Thoracic aorta (tissue), 2 donors: ENCODE measurements at regions not wholly inside any gene's neighbourhood (a gene's known extent, or its start where the extent isn't known, plus 50 kb on each side); places are given as distances from the start of the nearest gene placed in this dataset.

Experiments used
- ATAC-seq: fragments of 150-250 bp; one replicate; pipeline ENCODE4 v1.8.0; 2017; ENCODE audit warnings: low read depth; ENCODE audit not compliant: insufficient number of reproducible peaks, low FRiP score
- DNase-seq: peaks from one replicate; pipeline ENCODE4 v3.0.0-alpha.2; 2020; ENCODE audit warnings: low spot score
- H3K27ac ChIP-seq, 2 donors: fragments of 200-600 bp; sonication (generic); 1 replicate in 1 of 2; 2 replicates in 1 of 2; pipeline ENCODE4 v1.5.1; 2016; ENCODE audit warnings: mild to moderate bottlenecking in 2 of 2, moderate library complexity in 2 of 2
- H3K27me3 ChIP-seq: fragments of 200-600 bp; sonication (generic); replicated peaks from 2 replicates; pipeline ENCODE4 v1.6.0; 2016; ENCODE audit warnings: mild to moderate bottlenecking; ENCODE audit not compliant: insufficient read depth
- H3K36me3 ChIP-seq: fragments of 200-600 bp; sonication (generic); one replicate; pipeline ENCODE4 v1.5.1; 2016
- H3K4me1 ChIP-seq, 2 donors: fragments of 200-600 bp; sonication (generic); 1 replicate in 1 of 2; 2 replicates in 1 of 2; pipeline versions ENCODE4 v1.5.1 to v1.6.0; 2016; ENCODE audit warnings: low read depth in 2 of 2, mild to moderate bottlenecking in 1 of 2; ENCODE audit not compliant: control insufficient read depth in 1 of 2
- H3K4me3 ChIP-seq: fragments of 200-600 bp; sonication (generic); 2 replicates; pipeline ENCODE4 v1.5.1; 2016; ENCODE audit warnings: mild to moderate bottlenecking
- H3K9me3 ChIP-seq: fragments of 200-600 bp; sonication (generic); 2 replicates; pipeline ENCODE4 v1.5.1; 2016
- CTCF ChIP-seq: fragments of 200-600 bp; sonication (generic); IDR thresholded peaks from one replicate; pipeline ENCODE4 v1.5.1; 2019; ENCODE audit warnings: antibody characterized with exemption

- ATAC-seq (no peak), DNase-seq (no peak)
- H3K27me3 ChIP-seq: no peaks in the 10 kb centered on the region
- H3K36me3 ChIP-seq: no peaks in the 10 kb centered on the region
- no peak overlapping the region for H3K27ac ChIP-seq
- H3K4me3 ChIP-seq: no peak overlapping the region
- H3K9me3 ChIP-seq: no peaks in the 10 kb centered on the region
- no peak for TF ChIP-seq CTCF
- peaks cover 0 to 16% of the 10 kb centered on the region in 2 donors for H3K4me1 ChIP-seq
These were observed 135.0 kb downstream of the SP3 start for GRCh38 chr2:173830170-173830569.

GRCh38 chr2:173831312-173832229 is 133.6 kb downstream of the SP3 start:
- H3K27ac ChIP-seq: no peak overlapping the region
- H3K36me3 ChIP-seq: no peaks in the 10 kb centered on the region
- H3K27me3 ChIP-seq: no peaks in the 10 kb centered on the region
- peaks cover 0 to 16% of the 10 kb centered on the region in 2 donors for H3K4me1 ChIP-seq
- no peak overlapping the region for H3K4me3 ChIP-seq
- ATAC-seq (no peak), DNase-seq (no peak)
- H3K9me3 ChIP-seq: no peaks in the 10 kb centered on the region
- TF ChIP-seq CTCF: no peak

DNA sequence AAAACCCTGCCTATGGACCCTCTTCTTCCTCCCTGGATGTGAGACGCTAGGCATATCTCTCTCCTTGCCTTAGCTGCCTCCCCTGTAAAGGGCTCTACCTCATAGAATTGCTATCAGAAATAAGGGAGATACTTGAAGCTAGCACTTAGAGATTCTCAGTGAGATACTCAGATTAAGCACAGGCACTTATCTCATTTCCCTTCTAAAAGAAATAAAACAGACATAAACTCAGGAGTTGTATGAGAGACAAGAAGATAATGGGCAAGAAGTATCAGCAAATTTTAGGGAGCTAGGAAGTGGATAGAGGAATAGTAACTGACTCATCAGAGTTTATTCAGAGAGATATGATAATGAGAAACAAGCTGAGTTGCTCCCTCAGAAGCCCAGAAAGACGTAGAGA is 131.0 kb downstream of the SP3 start:
- Histone ChIP-seq H3K27ac (no peak overlapping the region), H3K36me3 (no peaks in the 10 kb centered on the region), H3K4me3 (no peak overlapping the region), H3K9me3 (no peaks in the 10 kb centered on the region), H3K27me3 (no peaks in the 10 kb centered on the region), H3K4me1 (peaks cover 0 to 16% of the 10 kb centered on the region in 2 donors)
- ATAC-seq (no peak), DNase-seq (no peak)
- no peak for TF ChIP-seq CTCF

- Histone ChIP-seq H3K27me3 (no peaks in the 10 kb centered on the region), H3K27ac (no peak overlapping the region), H3K9me3 (no peaks in the 10 kb centered on the region), H3K4me3 (no peak overlapping the region), H3K36me3 (no peaks in the 10 kb centered on the region), H3K4me1 (peaks cover 0 to 14% of the 10 kb centered on the region in 2 donors)
- no peak for TF ChIP-seq CTCF
- no peak for ATAC-seq
- no peak for DNase-seq
These were observed 129.4 kb downstream of the SP3 start for GRCh38 chr2:173835726-173836125.

DNA sequence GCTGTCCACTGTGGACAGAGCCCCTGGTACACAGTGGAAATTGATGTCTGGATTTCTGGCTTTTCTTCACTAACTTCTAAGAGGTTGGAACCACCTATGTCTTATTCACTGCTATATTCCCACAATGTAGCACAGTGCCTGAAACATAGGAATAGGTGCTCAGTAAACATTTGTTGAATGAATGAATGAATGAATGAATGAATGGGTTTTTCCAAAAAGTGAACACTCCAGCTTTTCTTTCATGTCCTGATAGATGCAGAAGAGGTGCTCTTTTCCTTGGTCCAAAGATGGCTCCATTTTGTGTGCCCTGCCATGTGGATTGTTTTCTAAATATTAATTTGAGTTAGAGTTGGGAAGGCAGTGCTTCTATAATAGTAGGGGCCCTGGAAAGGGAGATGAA is 124.1 kb downstream of the SP3 start:
- Histone ChIP-seq H3K36me3 (no peaks in the 10 kb centered on the region), H3K27ac (no peak overlapping the region), H3K27me3 (no peaks in the 10 kb centered on the region), H3K4me3 (no peak overlapping the region), H3K4me1 (no peaks in the 10 kb centered on the region), H3K9me3 (no peaks in the 10 kb centered on the region)
- DNase-seq (no peak), ATAC-seq (no peak)
- TF ChIP-seq CTCF: no peak
